ENCODE measurements at regions not wholly inside any gene's neighbourhood (a gene's known extent, or its start where the extent isn't known, plus 50 kb on each side); places are given as distances from the start of the nearest gene placed in this dataset.

- DNase-seq (ENCODE audit: low read depth, low spot score) (no peak), ATAC-seq (no peak), FAIRE-seq (no peak)
- H3K4me3 ChIP-seq = no peak overlapping the region
- H3K9me3 ChIP-seq (replicated peaks; ENCODE audit: control insufficient read depth, insufficient read depth, low read length) = no peaks in the 10 kb centered on the region
- no peak overlapping the region for H3K9ac ChIP-seq (ENCODE audit: control insufficient read depth, insufficient read depth, low read length)
- no peaks in the 10 kb centered on the region for H3K79me2 ChIP-seq (ENCODE audit: control insufficient read depth, insufficient read depth, low read length)
- no peaks in the 10 kb centered on the region for H3K27me3 ChIP-seq (replicated peaks in 1 of 2; ENCODE audit: control insufficient read depth in 2 of 2, insufficient read depth in 2 of 2, low read length in 1 of 2)
- ChIA-PET POLR2A (no interaction called here), CTCF (interaction anchor here (1.0 kb wide), 1 partner anchor 169 kb away, joined by 3 read pairs; no protein-coding TSS in a partner anchor), RAD21 (ENCODE audit: unreplicated experiment) (no interaction called here), SMC1A (ENCODE audit: uncharacterized antibody, unreplicated experiment) (no interaction called here)
- TF ChIP-seq CTCF (IDR thresholded peaks at IDR 0.05 in 2 of 3, conservative IDR thresholded peaks at IDR 0.05 in 1 of 3; ENCODE audit: control insufficient read depth in 2 of 3, extremely low read depth in 1 of 3, insufficient read depth in 1 of 3, low read depth in 3 of 3, low read length in 3 of 3) (no peak), ZNF24 (IDR thresholded peaks at IDR 0.05) (no peak), ATF2 (IDR thresholded peaks at IDR 0.05; ENCODE audit: low read length) (no peak), CHD2 (IDR thresholded peaks at IDR 0.05; ENCODE audit: borderline replicate concordance, low read depth, low read length) (no peak), TCF12 (IDR thresholded peaks at IDR 0.05; ENCODE audit: low read depth, low read length) (no peak), HCFC1 (IDR thresholded peaks at IDR 0.05; ENCODE audit: low read length) (no peak), SUPT20H (IDR thresholded peaks at IDR 0.05; ENCODE audit: borderline replicate concordance, control insufficient read depth, low read depth, low read length) (no peak), FOXK2 (IDR thresholded peaks at IDR 0.05) (no peak)
- no peaks in the 10 kb centered on the region for H3K4me1 ChIP-seq (ENCODE audit: control insufficient read depth, insufficient read depth, low read length)
- no peak overlapping the region for H2AFZ ChIP-seq (ENCODE audit: control insufficient read depth, low read depth, low read length)
- H4K20me1 ChIP-seq (ENCODE audit: control insufficient read depth, insufficient read depth) = no peaks in the 10 kb centered on the region
- no peaks in the 10 kb centered on the region for H3K36me3 ChIP-seq (ENCODE audit: control insufficient read depth in 2 of 2, insufficient read depth in 2 of 2, low read length in 1 of 2)
- no peak overlapping the region for H3K4me2 ChIP-seq (ENCODE audit: control insufficient read depth, insufficient read depth)
- BruUV-seq (replicated peaks) = no TSS peak
- intact Hi-C loops (cut with micrococcal nuclease; ENCODE audit: unreplicated experiment) = no loop called here
- WGBS (ENCODE audit: insufficient coverage, insufficient replicate concordance, low lambda C conversion rate, missing lambda C conversion rate) = 44% methylated on average over 3 of the region's 3 CpGs
- no peak overlapping the region for H3K27ac ChIP-seq (ENCODE audit: control insufficient read depth, insufficient read depth)
- in situ Hi-C loops (cut with MboI) = no loop called here
Measured at GRCh38 chr5:8097146-8097545, 228.2 kb downstream of the MTRR start.

Data from GM12878 (cell line).